SU-DHL-6 (cell line): ENCODE measurements at regions not wholly inside any gene's neighbourhood (a gene's known extent, or its start where the extent isn't known, plus 50 kb on each side); places are given as distances from the start of the nearest gene placed in this dataset.

ENCODE experiments used
- H2AFZ ChIP-seq: fragments of 200-600 bp; sonication (generic); 2 replicates; pipeline ENCODE4 v1.6.1; 2014; ENCODE audit warnings: low read depth, mild to moderate bottlenecking, moderate library complexity, mixed read lengths, antibody characterized with exemption, low read length; ENCODE audit not compliant: severe bottlenecking
- H3F3A ChIP-seq: fragments of 200-600 bp; shearing (Covaris generic); 2 replicates; pipeline ENCODE4 v1.6.0; 2016; ENCODE audit warnings: antibody characterized with exemption, mild to moderate bottlenecking; ENCODE audit not compliant: insufficient read depth
- H3K27ac ChIP-seq: fragments of 200-600 bp; sonication (generic); 2 replicates; pipeline ENCODE4 v1.5.1; 2016; ENCODE audit warnings: low read depth, mild to moderate bottlenecking, low read length, moderate library complexity, mixed read lengths
- H3K27me3 ChIP-seq: fragments of 200-600 bp; sonication (generic), shearing (Covaris generic); 2 replicates; pipeline ENCODE4 v1.6.0; 2014; ENCODE audit warnings: mild to moderate bottlenecking, low read length
- H3K36me3 ChIP-seq: fragments of 200-600 bp; sonication (generic); 2 replicates; pipeline ENCODE4 v1.6.1; 2014; ENCODE audit warnings: mild to moderate bottlenecking, low read length, mixed read lengths
- H3K4me2 ChIP-seq: fragments of 300-600, 200-600 bp; shearing (Covaris generic), sonication (generic); 2 replicates; pipeline ENCODE4 v1.6.0; 2014; ENCODE audit warnings: low read length, low read depth, mild to moderate bottlenecking; ENCODE audit not compliant: poor library complexity, severe bottlenecking
- H3K4me3 ChIP-seq: fragments of 200-600 bp; sonication (generic); 2 replicates; pipeline ENCODE4 v1.5.1; 2014; ENCODE audit warnings: antibody characterized with exemption, low read length, mild to moderate bottlenecking, mixed read lengths; ENCODE audit not compliant: insufficient read depth, poor library complexity, severe bottlenecking
- H3K79me2 ChIP-seq: fragments of 200-600 bp; sonication (generic); 2 replicates; pipeline ENCODE4 v1.6.1; 2014; ENCODE audit warnings: mild to moderate bottlenecking, low read length, moderate library complexity; ENCODE audit not compliant: insufficient read depth
- H3K9ac ChIP-seq: fragments of 200-600 bp; sonication (generic); 2 replicates; pipeline ENCODE4 v1.7.0; 2014; ENCODE audit warnings: mild to moderate bottlenecking, low read length
- H3K9me2 ChIP-seq: fragments of 200-600 bp; sonication (generic); replicated peaks from 2 replicates; pipeline ENCODE4 v1.6.1; 2014; ENCODE audit warnings: low read length; ENCODE audit not compliant: insufficient read depth
- H3K9me3 ChIP-seq: fragments of 200-600 bp; sonication (generic); 2 replicates; pipeline ENCODE4 v1.6.1; 2014; ENCODE audit warnings: low read length, mixed read lengths; ENCODE audit not compliant: insufficient read depth
- H4K20me1 ChIP-seq: fragments of 200-600 bp; sonication (generic); 2 replicates; pipeline ENCODE4 v1.6.1; 2014; ENCODE audit warnings: low read depth, mild to moderate bottlenecking, antibody characterized with exemption, low read length, moderate library complexity, mixed read lengths
- CTCF ChIP-seq: fragments of 200-600 bp; sonication (generic); IDR thresholded peaks from one replicate; pipeline ENCODE4 v1.5.1; 2017; ENCODE audit warnings: antibody characterized with exemption, mild to moderate bottlenecking, low read length, moderate library complexity; ENCODE audit not compliant: insufficient read depth, poor library complexity, severe bottlenecking
- EZH2phosphoT487 ChIP-seq: fragments of 200-600 bp; sonication (generic), shearing (Covaris generic); conservative IDR thresholded peaks from 2 replicates; pipeline ENCODE4 v1.6.1; 2018; ENCODE audit warnings: mild to moderate bottlenecking, antibody characterized with exemption, low read length, moderate library complexity, mixed read lengths

DNA sequence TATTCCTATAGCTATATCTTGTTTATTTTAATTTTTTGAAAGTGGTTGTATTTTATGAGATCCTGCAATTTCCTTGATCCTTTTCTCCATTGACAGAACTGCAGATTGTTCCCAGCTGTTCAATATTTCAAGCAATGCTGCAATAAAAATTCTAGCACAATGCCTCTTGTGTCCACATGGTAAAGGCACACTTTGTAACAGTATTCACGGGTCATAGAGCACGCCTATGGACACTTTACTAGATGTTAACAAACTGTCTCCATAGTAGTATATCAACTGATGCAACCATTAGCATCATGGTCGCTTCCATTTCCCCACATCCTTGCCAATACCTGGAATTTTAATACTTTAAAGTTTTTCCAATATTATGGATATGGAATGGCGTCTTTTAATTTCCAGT, 123.9 kb upstream of the FZD8 start:
- Histone ChIP-seq H3K27ac (no peak overlapping the region), H3K9ac (no peak overlapping the region), H3F3A (no peaks in the 10 kb centered on the region), H3K27me3 (no peaks in the 10 kb centered on the region), H3K79me2 (no peaks in the 10 kb centered on the region), H3K9me2 (no peaks in the 10 kb centered on the region), H3K4me2 (no peak overlapping the region), H4K20me1 (no peaks in the 10 kb centered on the region), H2AFZ (no peak overlapping the region), H3K9me3 (no peaks in the 10 kb centered on the region), H3K36me3 (no peaks in the 10 kb centered on the region), H3K4me3 (no peak overlapping the region)
- TF ChIP-seq CTCF, result no peak
- TF ChIP-seq EZH2phosphoT487, result no peak

GRCh38 chr10:35765066-35765527, 123.0 kb upstream of the FZD8 start:
- no peak for TF ChIP-seq EZH2phosphoT487
- no peak for TF ChIP-seq CTCF
- Histone ChIP-seq H3K9ac (no peak overlapping the region), H3K4me2 (no peak overlapping the region), H3K9me2 (no peaks in the 10 kb centered on the region), H4K20me1 (no peaks in the 10 kb centered on the region), H3K27me3 (no peaks in the 10 kb centered on the region), H3K9me3 (no peaks in the 10 kb centered on the region), H3K36me3 (no peaks in the 10 kb centered on the region), H3K79me2 (no peaks in the 10 kb centered on the region), H2AFZ (no peak overlapping the region), H3F3A (no peaks in the 10 kb centered on the region), H3K27ac (no peak overlapping the region), H3K4me3 (no peak overlapping the region)

DNA sequence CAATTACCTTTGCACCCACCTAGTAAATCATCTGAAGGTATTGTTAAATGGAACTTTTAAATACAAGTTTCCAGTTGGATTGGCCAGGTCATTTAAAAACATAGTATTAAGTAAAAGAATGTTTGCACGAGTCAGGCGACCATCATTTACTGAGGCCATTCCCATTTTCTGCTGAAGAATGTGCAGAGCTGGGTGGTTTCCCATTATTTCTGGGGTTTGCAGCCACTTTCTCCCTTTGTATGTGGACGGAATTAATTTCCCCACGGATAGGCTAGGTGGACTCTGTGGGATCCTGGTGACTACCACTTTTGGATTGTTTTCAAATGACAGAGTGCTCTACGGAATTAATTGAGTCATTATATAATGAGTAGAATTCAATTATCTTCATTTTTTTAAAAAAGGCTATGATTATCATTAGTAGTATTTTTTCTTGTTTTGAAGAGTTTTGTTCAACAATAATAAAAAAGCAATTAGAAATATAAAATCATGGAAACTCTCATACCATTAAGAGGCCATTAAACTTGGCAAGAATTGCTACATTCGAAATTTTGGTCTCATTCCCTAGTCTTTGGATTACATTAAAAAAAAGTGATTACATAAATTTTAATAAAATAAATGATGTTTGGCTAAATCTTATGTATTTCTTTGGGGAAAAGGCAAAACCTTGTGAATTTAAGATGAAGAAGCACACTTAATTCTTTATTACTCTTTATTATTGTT, 120.4 kb upstream of the FZD8 start:
- Histone ChIP-seq H3K27me3 (no peaks in the 10 kb centered on the region), H3K9me3 (no peaks in the 10 kb centered on the region), H3K4me3 (no peak overlapping the region), H3F3A (no peaks in the 10 kb centered on the region), H2AFZ (no peak overlapping the region), H3K9me2 (no peaks in the 10 kb centered on the region), H3K27ac (no peak overlapping the region), H3K9ac (no peak overlapping the region), H4K20me1 (no peaks in the 10 kb centered on the region), H3K4me2 (no peak overlapping the region), H3K36me3 (no peaks in the 10 kb centered on the region), H3K79me2 (no peaks in the 10 kb centered on the region)
- TF ChIP-seq CTCF, result no peak
- no peak for TF ChIP-seq EZH2phosphoT487
